ENCODE measurements at regions not wholly inside any gene's neighbourhood (a gene's known extent, or its start where the extent isn't known, plus 50 kb on each side); places are given as distances from the start of the nearest gene placed in this dataset.

DNA sequence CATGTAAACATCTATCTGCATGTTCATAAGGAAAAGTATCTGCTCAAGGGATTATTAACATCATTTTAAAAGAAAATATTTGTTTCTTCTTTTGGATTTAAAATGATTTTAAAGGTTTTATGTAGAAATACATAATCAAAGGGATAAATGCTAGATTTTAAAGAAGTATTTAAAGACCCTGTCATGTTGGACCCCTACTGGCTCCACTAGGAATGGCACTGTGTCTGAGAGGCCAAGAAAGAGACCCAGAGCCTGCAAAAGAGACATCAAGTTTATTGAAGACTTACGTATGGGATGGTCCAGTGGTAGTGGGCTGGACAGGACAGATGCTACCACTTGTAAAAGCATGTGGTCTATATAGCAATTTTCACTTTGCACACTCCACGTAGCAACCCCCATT is 78.7 kb upstream of the PCDH18 start:
- TF ChIP-seq, protein P1, sequence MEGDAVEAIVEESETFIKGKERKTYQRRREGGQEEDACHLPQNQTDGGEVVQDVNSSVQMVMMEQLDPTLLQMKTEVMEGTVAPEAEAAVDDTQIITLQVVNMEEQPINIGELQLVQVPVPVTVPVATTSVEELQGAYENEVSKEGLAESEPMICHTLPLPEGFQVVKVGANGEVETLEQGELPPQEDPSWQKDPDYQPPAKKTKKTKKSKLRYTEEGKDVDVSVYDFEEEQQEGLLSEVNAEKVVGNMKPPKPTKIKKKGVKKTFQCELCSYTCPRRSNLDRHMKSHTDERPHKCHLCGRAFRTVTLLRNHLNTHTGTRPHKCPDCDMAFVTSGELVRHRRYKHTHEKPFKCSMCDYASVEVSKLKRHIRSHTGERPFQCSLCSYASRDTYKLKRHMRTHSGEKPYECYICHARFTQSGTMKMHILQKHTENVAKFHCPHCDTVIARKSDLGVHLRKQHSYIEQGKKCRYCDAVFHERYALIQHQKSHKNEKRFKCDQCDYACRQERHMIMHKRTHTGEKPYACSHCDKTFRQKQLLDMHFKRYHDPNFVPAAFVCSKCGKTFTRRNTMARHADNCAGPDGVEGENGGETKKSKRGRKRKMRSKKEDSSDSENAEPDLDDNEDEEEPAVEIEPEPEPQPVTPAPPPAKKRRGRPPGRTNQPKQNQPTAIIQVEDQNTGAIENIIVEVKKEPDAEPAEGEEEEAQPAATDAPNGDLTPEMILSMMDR (tag by site-specific recombination; IDR thresholded peaks at IDR 0.05) = no peak
- TF ChIP-seq, protein P2, sequence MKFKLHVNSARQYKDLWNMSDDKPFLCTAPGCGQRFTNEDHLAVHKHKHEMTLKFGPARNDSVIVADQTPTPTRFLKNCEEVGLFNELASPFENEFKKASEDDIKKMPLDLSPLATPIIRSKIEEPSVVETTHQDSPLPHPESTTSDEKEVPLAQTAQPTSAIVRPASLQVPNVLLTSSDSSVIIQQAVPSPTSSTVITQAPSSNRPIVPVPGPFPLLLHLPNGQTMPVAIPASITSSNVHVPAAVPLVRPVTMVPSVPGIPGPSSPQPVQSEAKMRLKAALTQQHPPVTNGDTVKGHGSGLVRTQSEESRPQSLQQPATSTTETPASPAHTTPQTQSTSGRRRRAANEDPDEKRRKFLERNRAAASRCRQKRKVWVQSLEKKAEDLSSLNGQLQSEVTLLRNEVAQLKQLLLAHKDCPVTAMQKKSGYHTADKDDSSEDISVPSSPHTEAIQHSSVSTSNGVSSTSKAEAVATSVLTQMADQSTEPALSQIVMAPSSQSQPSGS (tag by site-specific recombination; IDR thresholded peaks at IDR 0.05; ENCODE audit: low read depth) = no peak
- TF ChIP-seq ZNF311 (tag by site-specific recombination; IDR thresholded peaks at IDR 0.05; ENCODE audit: borderline replicate concordance) (no peak), ZIC2 (tag by site-specific recombination; IDR thresholded peaks at IDR 0.05) (no peak), ZNF768 (tag by site-specific recombination; IDR thresholded peaks at IDR 0.05) (no peak)
- TF ChIP-seq, protein P3, sequence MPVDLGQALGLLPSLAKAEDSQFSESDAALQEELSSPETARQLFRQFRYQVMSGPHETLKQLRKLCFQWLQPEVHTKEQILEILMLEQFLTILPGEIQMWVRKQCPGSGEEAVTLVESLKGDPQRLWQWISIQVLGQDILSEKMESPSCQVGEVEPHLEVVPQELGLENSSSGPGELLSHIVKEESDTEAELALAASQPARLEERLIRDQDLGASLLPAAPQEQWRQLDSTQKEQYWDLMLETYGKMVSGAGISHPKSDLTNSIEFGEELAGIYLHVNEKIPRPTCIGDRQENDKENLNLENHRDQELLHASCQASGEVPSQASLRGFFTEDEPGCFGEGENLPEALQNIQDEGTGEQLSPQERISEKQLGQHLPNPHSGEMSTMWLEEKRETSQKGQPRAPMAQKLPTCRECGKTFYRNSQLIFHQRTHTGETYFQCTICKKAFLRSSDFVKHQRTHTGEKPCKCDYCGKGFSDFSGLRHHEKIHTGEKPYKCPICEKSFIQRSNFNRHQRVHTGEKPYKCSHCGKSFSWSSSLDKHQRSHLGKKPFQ (tag by site-specific recombination; IDR thresholded peaks at IDR 0.05) = no peak

All from HEK293 (cell line).